Activated CD8-positive, alpha-beta T cell treated with anti-CD3 and anti-CD28 coated beads for 36 hours (primary cell): ENCODE measurements at regions not wholly inside any gene's neighbourhood (a gene's known extent, or its start where the extent isn't known, plus 50 kb on each side); places are given as distances from the start of the nearest gene placed in this dataset.

Experiments
- ATAC-seq: fragments of 200-7000 bp; cut with Tn5 transposase; one replicate; pipeline ENCODE4 v1.10.0; 2021; ENCODE audit warnings: mild to moderate bottlenecking, moderate library complexity
- CTCF ChIA-PET: fragments of 350-600 bp; sonication (Branson Sonifier 250); formaldehyde crosslinking; loops from one replicate; lab custom pipeline; 2021; ENCODE audit warnings: antibody characterized with exemption; lab: Charles Lee
- POLR2A ChIA-PET: fragments of 350-600 bp; sonication (Branson Sonifier 250); formaldehyde crosslinking; loops from one replicate; lab custom pipeline; 2021; ENCODE audit warnings: antibody characterized with exemption; lab: Charles Lee
- DNase-seq: peaks from one replicate; pipeline ENCODE4 v3.0.0-alpha.2; 2020
- H3K27ac Mint-ChIP-seq: one replicate; pipeline ENCODE4 v1.8.0; 2021; ENCODE audit warnings: mild to moderate bottlenecking, mixed read lengths
- H3K27me3 Mint-ChIP-seq: one replicate; pipeline ENCODE4 v1.8.0; 2021; ENCODE audit warnings: mixed read lengths
- H3K36me3 Mint-ChIP-seq: one replicate; pipeline ENCODE4 v1.8.0; 2021; ENCODE audit warnings: low read depth, mixed read lengths
- H3K4me1 Mint-ChIP-seq: one replicate; pipeline ENCODE4 v1.8.0; 2021; ENCODE audit warnings: low read depth, mixed read lengths
- H3K4me3 Mint-ChIP-seq: one replicate; pipeline ENCODE4 v1.8.0; 2021; ENCODE audit warnings: mild to moderate bottlenecking, moderate library complexity, mixed read lengths
- H3K9me3 Mint-ChIP-seq: one replicate; pipeline ENCODE4 v1.8.0; 2021; ENCODE audit warnings: mixed read lengths
- intact Hi-C: fragments of 100-400 bp; cut with micrococcal nuclease; formaldehyde crosslinking; loops from one replicate; pipeline ENCODE4 v1.10.0; 2022
- TF ChIP-seq, protein P1 (sequence below): fragments of 200-600 bp; IDR thresholded peaks from one replicate; pipeline ENCODE4 v1.8.0; 2022; ENCODE audit warnings: antibody characterized with exemption, mild to moderate bottlenecking

DNA sequence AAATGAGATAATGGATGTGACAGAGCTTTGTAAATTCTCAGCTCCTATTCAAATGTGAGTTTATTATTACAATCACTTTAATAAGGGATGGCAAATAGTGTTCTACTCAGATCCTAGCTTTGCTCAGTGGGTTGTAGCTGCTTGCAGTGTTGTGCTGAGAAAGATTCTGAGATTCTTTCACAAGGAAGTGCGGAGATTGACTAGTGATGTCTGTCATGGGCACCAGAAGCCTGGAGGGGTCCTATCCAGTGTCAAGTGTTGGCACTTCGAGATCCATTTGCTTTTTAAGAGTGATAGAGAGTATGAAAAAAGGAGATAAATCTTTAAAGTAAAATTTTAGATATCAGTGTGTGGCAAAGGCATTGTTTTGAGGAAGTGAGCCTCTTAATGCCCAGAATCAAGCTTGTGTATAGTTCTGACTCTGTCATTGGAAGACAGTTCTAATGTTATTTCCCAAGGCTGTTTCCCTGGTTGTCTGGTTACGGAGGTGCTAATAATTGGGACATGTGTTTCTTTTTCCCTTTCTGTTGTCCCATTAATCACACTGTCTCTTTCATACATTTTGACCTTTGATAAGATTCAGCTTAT is 181.7 kb upstream of the SPRED2 start:
- Mint-ChIP-seq H3K9me3 (no peaks in the 10 kb centered on the region), H3K27ac (no peak overlapping the region), H3K4me1 (no peaks in the 10 kb centered on the region), H3K27me3 (no peaks in the 10 kb centered on the region), H3K4me3 (no peak overlapping the region), H3K36me3 (no peaks in the 10 kb centered on the region)
- TF ChIP-seq, protein P1, sequence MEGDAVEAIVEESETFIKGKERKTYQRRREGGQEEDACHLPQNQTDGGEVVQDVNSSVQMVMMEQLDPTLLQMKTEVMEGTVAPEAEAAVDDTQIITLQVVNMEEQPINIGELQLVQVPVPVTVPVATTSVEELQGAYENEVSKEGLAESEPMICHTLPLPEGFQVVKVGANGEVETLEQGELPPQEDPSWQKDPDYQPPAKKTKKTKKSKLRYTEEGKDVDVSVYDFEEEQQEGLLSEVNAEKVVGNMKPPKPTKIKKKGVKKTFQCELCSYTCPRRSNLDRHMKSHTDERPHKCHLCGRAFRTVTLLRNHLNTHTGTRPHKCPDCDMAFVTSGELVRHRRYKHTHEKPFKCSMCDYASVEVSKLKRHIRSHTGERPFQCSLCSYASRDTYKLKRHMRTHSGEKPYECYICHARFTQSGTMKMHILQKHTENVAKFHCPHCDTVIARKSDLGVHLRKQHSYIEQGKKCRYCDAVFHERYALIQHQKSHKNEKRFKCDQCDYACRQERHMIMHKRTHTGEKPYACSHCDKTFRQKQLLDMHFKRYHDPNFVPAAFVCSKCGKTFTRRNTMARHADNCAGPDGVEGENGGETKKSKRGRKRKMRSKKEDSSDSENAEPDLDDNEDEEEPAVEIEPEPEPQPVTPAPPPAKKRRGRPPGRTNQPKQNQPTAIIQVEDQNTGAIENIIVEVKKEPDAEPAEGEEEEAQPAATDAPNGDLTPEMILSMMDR, result no peak
- no peak for ATAC-seq
- CTCF ChIA-PET, result no interaction called here
- intact Hi-C loops, result no loop called here
- DNase-seq, result no peak
- POLR2A ChIA-PET, result no interaction called here

DNA sequence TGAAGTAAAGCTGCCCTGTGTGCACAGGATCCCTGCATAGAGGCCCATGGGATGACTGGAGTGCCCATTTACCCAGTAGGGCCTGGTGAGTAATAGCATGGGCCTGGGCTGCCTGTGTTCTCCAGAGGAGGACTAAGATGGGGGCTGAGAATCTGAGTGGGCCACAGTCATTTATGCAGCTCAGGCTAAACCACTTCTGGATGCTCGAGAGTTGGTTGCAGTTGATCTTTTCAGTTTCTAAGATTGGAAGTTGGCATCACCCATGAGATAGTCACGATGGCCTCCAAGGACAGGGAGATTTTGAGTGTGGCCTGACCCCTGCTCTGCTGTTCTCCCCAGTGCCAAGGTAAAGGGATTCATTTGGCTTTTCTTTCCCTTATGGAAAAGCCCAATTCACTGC is 179.1 kb upstream of the SPRED2 start:
- no peaks in the 10 kb centered on the region for H3K36me3 Mint-ChIP-seq

DNA sequence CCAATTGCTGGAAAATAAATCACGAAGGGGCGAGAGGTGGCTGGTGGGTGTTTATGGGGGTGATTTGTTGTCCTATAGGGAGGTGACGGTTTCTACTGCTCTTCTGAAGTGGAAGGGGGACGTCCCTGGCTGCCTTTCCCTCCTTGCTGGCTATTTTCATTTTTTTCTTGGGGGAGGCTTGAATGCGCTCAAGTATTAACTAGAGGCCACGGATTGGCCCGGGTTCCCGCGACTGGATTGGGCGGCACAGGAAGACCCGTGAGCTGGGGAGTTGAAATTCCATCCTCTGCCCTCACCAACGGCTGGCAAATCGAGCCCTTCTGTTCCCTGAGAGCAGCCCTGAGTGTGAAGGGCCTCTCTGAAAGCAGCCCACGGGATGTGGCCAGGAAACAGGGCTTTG is 176.5 kb upstream of the SPRED2 start:
- Mint-ChIP-seq H3K27me3 (no peaks in the 10 kb centered on the region), H3K9me3 (no peaks in the 10 kb centered on the region), H3K4me3 (no peak overlapping the region), H3K36me3 (no peaks in the 10 kb centered on the region), H3K27ac (no peak overlapping the region), H3K4me1 (peaks cover 11% of the 10 kb centered on the region)
- CTCF ChIA-PET, result no interaction called here
- DNase-seq (no peak), ATAC-seq (no peak)
- TF ChIP-seq, protein P1, result no peak
- intact Hi-C loops, result no loop called here
- POLR2A ChIA-PET, result no interaction called here

More for the DNA sequence above, 179.1 kb upstream of the SPRED2 start:
- POLR2A ChIA-PET, result no interaction called here
- Mint-ChIP-seq H3K27ac (no peak overlapping the region), H3K27me3 (no peaks in the 10 kb centered on the region), H3K4me3 (no peak overlapping the region), H3K9me3 (no peaks in the 10 kb centered on the region), H3K4me1 (no peaks in the 10 kb centered on the region)
- intact Hi-C loops, result no loop called here
- CTCF ChIA-PET, result no interaction called here
- TF ChIP-seq, protein P1, result no peak
- no peak for ATAC-seq
- DNase-seq, result no peak

DNA sequence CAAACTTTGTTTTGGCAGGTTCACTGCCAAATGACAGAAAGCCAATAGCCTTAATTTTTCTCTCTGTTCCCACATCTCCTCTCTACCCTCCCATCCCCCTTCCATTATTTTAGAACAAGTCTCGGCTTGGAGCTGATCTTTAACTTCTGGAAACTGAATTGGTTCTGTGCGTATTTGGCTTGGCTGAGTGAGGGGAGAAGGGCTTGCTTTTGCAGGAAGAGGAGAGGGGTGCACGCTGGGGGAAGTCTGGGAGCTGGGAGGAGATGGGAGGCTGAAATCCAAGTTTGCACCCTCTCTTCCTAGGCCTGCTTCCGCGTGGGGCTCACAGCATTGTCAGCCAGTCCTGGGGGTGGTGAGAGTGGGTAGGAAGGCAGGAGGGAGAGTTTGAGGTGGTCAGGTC is 176.1 kb upstream of the SPRED2 start:
- H3K4me3 Mint-ChIP-seq, result no peak overlapping the region
- no peak for ATAC-seq
- DNase-seq, result no peak
- TF ChIP-seq, protein P1, result no peak
- no peaks in the 10 kb centered on the region for H3K9me3 Mint-ChIP-seq
- no peaks in the 10 kb centered on the region for H3K36me3 Mint-ChIP-seq
- ChIA-PET POLR2A (no interaction called here), CTCF (no interaction called here)
- H3K27me3 Mint-ChIP-seq, result no peaks in the 10 kb centered on the region
- H3K4me1 Mint-ChIP-seq, result peaks cover 11% of the 10 kb centered on the region
- intact Hi-C loops, result no loop called here
- no peak overlapping the region for H3K27ac Mint-ChIP-seq

DNA sequence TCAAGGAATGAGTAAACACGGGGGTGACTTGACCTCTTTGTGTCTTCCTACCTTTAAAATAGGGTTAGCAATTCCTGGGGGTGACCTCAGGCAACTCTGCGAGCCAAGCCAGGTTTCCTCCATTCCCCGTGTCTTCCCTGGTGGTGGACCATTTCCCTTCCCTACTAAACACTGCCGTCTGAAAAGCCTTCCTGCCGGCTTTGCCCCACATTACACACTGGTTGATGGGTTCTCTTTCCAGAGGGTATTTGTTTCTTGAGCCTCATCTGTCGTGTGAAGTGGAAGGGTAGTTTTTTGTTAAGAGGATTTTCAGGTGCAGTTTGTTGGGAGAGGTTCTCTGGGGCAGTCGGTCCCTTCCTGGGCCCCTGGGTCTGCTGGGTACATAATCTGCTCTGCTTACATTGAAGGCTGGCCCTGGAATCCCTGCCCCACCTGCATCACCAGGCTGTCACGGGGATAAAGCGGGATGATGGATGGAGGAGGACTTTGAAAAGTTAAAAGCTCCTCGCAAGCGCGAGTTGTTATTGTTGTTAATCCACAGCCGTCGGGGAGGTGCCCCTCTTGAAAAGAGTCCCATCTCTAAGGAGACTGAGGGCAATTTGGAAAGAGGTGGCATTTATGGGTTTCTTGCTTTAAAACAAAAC is 175.4 kb upstream of the SPRED2 start:
- DNase-seq, result no peak
- Mint-ChIP-seq H3K27ac (no peak overlapping the region), H3K4me3 (no peak overlapping the region), H3K36me3 (no peaks in the 10 kb centered on the region), H3K27me3 (no peaks in the 10 kb centered on the region), H3K9me3 (no peaks in the 10 kb centered on the region), H3K4me1 (peaks cover 11% of the 10 kb centered on the region)
- CTCF ChIA-PET, result no interaction called here
- POLR2A ChIA-PET, result interaction anchor here (1.4 kb wide), 1 partner anchor 44 kb away, joined by 3 read pairs; no protein-coding TSS in a partner anchor
- intact Hi-C loops, result no loop called here
- no peak for ATAC-seq
- TF ChIP-seq, protein P1, result no peak
